ENCODE measurements at regions not wholly inside any gene's neighbourhood (a gene's known extent, or its start where the extent isn't known, plus 50 kb on each side); places are given as distances from the start of the nearest gene placed in this dataset.
"Not testable (repeated sequence)": the region's sequence is repeated elsewhere in the genome, so short reads cannot be mapped to it uniquely, and the experiment has no call there.

DNA sequence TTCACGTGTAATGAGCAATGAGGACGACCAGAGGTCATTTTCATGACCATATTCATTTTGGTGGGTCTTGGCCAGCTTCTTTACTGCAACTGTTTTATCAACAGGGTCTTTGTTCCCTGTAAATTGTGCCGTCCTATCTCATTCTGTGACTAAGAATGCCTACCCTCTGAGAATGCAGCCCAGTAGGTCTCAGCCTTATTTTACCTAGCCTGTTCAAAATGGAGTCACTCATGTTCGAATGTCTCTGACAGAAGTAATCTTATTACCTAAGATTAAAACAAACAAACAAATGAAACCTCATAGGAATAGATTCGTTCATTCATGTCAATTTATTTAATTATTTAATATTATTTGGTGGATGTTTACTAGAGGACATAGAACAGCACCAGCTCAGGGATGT is 714.8 kb downstream of the ADCYAP1 start:
- Mint-ChIP-seq H3K4me1 (ENCODE audit: low read depth) (no peaks in the 10 kb centered on the region), H3K36me3 (ENCODE audit: low read depth) (no peaks in the 10 kb centered on the region), H3K27ac (no peak overlapping the region), H3K27me3 (ENCODE audit: low read depth) (no peaks in the 10 kb centered on the region), H3K4me3 (no peak overlapping the region), H3K9me3 (no peaks in the 10 kb centered on the region)
- no peak for DNase-seq (ENCODE audit: low spot score)

DNA sequence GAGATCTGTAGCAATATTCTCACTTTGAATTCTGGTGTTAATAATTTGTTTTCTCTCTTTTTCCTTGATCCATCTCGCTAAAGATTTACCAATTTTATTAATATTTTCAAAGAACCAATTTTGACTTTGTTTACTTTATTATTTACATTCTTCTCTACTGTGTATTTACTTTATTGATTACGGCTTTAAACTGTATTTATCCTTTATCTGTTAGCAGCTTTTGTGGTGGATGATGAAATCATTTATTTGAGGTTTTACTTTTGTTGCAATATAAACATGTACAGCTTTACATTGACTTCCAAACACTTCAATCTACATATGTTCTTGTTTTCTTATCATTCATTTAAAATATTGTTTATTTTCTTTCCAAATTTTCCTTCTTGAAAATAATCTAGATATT is 719.9 kb downstream of the ADCYAP1 start:
- H3K27me3 Mint-ChIP-seq (ENCODE audit: low read depth): no peaks in the 10 kb centered on the region
- H3K27ac Mint-ChIP-seq: no peak overlapping the region
- DNase-seq (ENCODE audit: low spot score): no peak
- H3K4me3 Mint-ChIP-seq: no peak overlapping the region
- no peaks in the 10 kb centered on the region for H3K9me3 Mint-ChIP-seq
- H3K36me3 Mint-ChIP-seq (ENCODE audit: low read depth): no peaks in the 10 kb centered on the region
- H3K4me1 Mint-ChIP-seq (ENCODE audit: low read depth): no peaks in the 10 kb centered on the region

DNA sequence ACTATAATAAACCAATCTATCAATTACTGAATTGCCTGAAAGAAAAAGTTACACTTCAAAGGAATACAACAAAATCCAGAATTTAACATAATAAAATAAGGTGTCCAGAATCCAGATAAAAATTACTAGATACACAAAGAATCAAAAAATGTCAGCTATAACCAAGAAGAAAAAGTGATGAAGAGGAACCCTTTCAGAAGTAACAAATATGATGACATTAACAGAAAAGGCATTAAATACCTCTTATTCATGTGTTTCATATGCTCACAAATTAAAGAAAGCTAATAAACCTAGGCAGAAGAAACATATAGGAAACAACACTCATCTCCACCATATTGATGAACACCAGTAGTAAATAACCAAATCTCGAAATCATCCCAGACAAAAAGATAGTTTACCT is 722.8 kb downstream of the ADCYAP1 start:
- no peaks in the 10 kb centered on the region for H3K36me3 Mint-ChIP-seq (ENCODE audit: low read depth)
- H3K4me1 Mint-ChIP-seq (ENCODE audit: low read depth): no peaks in the 10 kb centered on the region
- no peak for DNase-seq (ENCODE audit: low spot score)
- no peak overlapping the region for H3K27ac Mint-ChIP-seq
- H3K4me3 Mint-ChIP-seq: no peak overlapping the region
- no peaks in the 10 kb centered on the region for H3K27me3 Mint-ChIP-seq (ENCODE audit: low read depth)
- H3K9me3 Mint-ChIP-seq: no peaks in the 10 kb centered on the region

DNA sequence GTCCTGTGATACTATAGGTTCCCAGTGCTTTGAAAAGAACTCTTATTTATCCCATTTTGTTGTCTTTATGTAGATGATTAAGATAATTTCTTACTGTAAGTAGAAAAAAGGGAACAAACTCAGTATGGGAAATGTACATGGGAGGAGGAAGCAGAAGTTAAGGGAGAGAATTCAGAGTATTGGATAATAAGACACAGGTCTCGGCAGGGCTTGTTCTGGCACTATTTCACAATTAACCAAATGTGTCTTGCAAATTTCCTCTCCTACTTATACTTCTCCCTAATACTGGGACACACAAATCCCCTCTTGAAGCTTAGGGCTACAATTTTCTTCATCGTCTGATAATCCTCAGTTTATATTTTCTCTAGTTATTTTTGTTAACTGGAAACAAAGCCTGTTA is 744.0 kb downstream of the ADCYAP1 start:
- Mint-ChIP-seq H3K27me3 (ENCODE audit: low read depth) (no peaks in the 10 kb centered on the region), H3K4me3 (no peak overlapping the region), H3K9me3 (peaks cover 5% of the 10 kb centered on the region), H3K27ac (no peak overlapping the region), H3K36me3 (ENCODE audit: low read depth) (no peaks in the 10 kb centered on the region), H3K4me1 (ENCODE audit: low read depth) (no peaks in the 10 kb centered on the region)
- no peak for DNase-seq (ENCODE audit: low spot score)

DNA sequence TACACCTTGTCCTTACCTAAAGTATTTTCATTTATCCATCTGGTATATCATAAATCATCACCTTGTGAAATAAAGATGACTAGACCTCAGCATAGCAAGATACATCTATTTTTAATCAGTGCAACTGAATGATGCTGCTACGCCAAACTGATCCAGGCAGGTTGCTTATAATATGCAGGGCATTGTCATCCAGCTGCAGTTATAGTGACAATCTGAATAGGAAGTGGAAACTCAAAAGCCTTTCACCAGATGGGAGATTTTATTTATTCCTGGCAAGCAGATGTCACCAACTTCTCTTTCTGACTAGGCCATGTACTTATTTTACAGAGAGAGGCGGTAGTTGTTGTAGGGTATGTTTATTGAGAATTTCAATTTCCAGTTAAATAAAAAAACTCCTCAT is 747.3 kb downstream of the ADCYAP1 start:
- H3K4me3 Mint-ChIP-seq: no peak overlapping the region
- no peaks in the 10 kb centered on the region for H3K36me3 Mint-ChIP-seq (ENCODE audit: low read depth)
- H3K9me3 Mint-ChIP-seq: no peaks in the 10 kb centered on the region
- DNase-seq (ENCODE audit: low spot score): no peak
- no peaks in the 10 kb centered on the region for H3K4me1 Mint-ChIP-seq (ENCODE audit: low read depth)
- H3K27me3 Mint-ChIP-seq (ENCODE audit: low read depth): no peaks in the 10 kb centered on the region
- H3K27ac Mint-ChIP-seq: no peak overlapping the region

DNA sequence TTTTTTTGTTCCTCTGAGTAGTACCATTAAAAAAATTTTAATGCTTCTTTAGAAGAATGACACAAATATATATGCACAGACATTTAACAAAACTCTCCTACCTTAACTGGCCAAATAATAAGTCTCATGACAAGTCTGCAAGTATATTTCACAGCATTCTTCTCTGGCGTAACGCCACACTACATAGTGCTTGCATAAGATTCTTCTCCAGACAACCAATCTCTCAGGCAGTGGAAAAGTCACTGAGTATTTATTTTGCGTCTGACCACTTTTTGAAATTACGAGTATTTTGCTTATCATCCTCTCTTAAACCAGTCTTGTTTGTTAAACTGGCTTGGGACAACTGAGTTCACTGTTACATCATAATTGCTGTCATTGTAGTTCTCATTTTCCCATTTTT is 749.2 kb downstream of the ADCYAP1 start:
- Mint-ChIP-seq H3K36me3 (ENCODE audit: low read depth) (no peaks in the 10 kb centered on the region), H3K27ac (no peak overlapping the region)

DNA sequence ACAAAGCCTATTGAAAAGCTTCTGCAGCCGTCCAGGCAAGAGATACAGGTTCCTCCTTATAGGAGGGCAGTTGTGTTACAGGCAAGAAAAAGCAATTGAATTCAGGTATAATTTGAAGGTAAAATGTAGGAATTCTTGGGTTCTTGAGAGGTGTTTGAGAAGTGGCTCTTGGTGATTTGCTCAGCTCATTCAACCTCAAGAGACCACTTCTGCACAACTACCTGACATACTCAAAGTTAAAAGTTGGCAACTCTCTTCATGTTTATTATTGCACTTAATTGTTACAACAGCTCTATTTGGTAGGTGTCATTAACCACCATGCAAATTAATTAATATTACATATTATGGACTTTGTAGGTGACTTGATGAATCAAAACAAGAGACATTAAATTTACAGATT is 753.2 kb downstream of the ADCYAP1 start:
- no peaks in the 10 kb centered on the region for H3K4me1 Mint-ChIP-seq (ENCODE audit: low read depth)
- H3K9me3 Mint-ChIP-seq: no peaks in the 10 kb centered on the region
- H3K36me3 Mint-ChIP-seq (ENCODE audit: low read depth): no peaks in the 10 kb centered on the region
- no peak overlapping the region for H3K27ac Mint-ChIP-seq
- no peak for DNase-seq (ENCODE audit: low spot score)
- H3K4me3 Mint-ChIP-seq: no peak overlapping the region
- H3K27me3 Mint-ChIP-seq (ENCODE audit: low read depth): no peaks in the 10 kb centered on the region

More for the DNA sequence above, 749.2 kb downstream of the ADCYAP1 start:
- DNase-seq (ENCODE audit: low spot score): no peak
- no peaks in the 10 kb centered on the region for H3K9me3 Mint-ChIP-seq
- H3K27me3 Mint-ChIP-seq (ENCODE audit: low read depth): no peaks in the 10 kb centered on the region
- no peaks in the 10 kb centered on the region for H3K4me1 Mint-ChIP-seq (ENCODE audit: low read depth)
- no peak overlapping the region for H3K4me3 Mint-ChIP-seq

DNA sequence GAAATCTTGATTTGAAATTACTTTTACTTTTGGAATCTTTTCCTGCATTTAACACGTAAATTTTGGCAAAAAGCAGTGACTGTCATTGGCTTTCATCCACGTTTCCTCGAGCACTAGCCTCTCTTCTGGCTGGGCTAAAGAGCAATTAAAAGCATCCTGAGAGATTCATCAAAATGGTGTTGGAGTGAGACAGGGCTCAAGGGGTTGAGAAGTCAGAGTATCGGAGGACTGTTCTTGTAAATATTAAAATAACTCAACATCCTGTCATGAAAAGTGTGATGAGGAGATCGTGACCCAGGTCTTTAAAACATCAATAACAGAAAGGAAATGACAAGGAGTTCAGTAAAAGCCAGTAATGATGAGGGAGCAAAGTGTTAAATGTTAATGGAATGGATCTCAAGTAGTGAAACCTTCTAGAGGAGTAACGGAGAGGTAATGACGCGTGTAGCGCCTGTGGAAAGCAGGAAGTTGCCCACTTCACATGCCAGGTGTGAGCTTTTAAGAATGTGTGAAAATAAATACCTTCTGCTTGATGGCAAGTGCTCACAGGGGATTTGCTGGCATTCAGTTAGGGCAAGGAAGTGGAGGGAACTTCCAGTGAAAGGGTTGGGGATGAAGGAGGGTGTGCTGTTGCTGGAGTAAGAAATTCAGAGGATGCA is 754.4 kb downstream of the ADCYAP1 start:
- H3K4me1 Mint-ChIP-seq (ENCODE audit: low read depth): no peaks in the 10 kb centered on the region
- DNase-seq (ENCODE audit: low spot score): no peak
- no peaks in the 10 kb centered on the region for H3K27me3 Mint-ChIP-seq (ENCODE audit: low read depth)
- H3K9me3 Mint-ChIP-seq: no peaks in the 10 kb centered on the region
- no peaks in the 10 kb centered on the region for H3K36me3 Mint-ChIP-seq (ENCODE audit: low read depth)
- no peak overlapping the region for H3K27ac Mint-ChIP-seq
- H3K4me3 Mint-ChIP-seq: no peak overlapping the region

DNA sequence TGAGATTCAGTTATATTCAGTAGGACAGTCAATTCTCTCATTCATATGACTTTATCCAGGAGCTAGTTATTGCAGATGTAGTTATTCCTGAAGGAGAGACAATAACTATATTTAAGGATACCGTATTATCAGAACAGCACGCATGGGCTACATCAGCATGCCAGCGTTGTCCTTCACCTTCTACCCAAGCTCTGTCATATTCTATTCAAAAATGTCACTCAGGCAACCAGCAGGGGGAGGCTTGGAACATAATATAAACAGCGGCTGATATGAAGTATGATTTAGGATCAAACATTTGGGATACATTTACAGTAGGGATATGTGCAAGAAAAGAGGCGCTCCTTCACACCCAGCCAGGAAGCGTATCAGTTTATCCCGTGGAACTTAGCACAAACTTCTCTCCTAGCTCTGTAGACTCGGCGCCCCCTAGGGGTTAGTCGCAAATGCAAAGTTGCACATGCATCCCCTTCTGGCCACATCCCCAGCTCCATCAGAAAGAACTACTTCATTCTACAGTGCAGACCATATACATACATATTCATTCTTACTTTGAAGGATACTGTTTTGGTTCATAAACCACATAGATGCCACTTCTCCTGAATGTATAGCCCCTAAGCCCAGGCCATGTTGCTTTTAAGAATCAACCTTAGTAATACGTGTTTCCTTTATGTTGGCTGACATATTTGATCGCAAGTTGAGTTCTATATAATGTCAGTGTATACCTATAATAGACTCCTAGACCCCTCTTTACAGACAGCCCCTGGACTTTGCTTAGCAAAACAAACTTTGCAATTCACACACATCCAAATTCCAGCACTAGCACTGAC is 759.4 kb downstream of the ADCYAP1 start:
- Mint-ChIP-seq H3K4me1 (ENCODE audit: low read depth) (no peaks in the 10 kb centered on the region), H3K36me3 (ENCODE audit: low read depth) (no peaks in the 10 kb centered on the region)
- peak; percentile 6 for DNase-seq (ENCODE audit: low spot score)

DNA sequence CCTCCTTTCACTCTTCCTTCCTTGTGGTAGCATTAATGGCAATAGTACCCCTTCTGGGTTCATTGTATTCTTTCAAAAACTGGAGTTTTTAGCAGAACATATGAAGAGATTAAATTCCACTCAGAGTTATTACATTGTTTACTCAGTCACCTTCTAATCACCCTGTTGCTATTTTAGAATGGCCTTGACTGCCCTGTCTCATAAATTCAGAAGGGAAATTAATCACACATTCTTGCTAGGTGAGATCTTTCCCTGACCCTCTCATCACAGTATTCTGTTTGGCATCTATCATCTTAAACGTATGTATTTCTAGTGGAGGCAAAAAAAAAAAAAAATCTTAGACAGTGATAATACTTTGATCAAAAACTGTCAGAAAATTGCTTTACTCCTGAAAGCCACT is 760.4 kb downstream of the ADCYAP1 start:
- Mint-ChIP-seq H3K27ac (no peak overlapping the region), H3K27me3 (ENCODE audit: low read depth) (no peaks in the 10 kb centered on the region), H3K4me3 (no peak overlapping the region), H3K36me3 (ENCODE audit: low read depth) (no peaks in the 10 kb centered on the region), H3K4me1 (ENCODE audit: low read depth) (no peaks in the 10 kb centered on the region), H3K9me3 (no peaks in the 10 kb centered on the region)
- no peak for DNase-seq (ENCODE audit: low spot score)

More for the DNA sequence above, 759.4 kb downstream of the ADCYAP1 start:
- H3K27ac Mint-ChIP-seq: no peak overlapping the region
- H3K27me3 Mint-ChIP-seq (ENCODE audit: low read depth): no peaks in the 10 kb centered on the region
- H3K4me3 Mint-ChIP-seq: no peak overlapping the region
- no peaks in the 10 kb centered on the region for H3K9me3 Mint-ChIP-seq

DNA sequence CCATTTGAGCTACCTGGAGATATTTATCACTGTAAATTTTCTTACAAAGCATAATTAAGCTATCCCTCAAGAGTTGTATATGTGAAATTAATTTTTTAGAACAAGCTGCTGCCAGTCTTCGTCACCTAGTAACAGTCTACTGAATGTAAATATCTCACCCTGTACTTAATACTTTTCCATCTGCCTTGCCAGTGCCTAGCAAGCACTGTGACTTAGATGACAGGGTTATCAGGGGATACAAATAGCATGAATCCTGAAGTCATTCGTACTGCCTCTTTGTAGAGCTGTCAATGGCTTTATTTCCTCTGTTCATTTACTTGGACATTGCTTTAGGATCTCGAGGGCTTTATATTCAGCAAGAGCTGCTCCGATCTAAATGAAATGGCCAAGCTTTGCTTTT is 763.6 kb downstream of the ADCYAP1 start:
- H3K36me3 Mint-ChIP-seq (ENCODE audit: low read depth): no peaks in the 10 kb centered on the region
- no peak for DNase-seq (ENCODE audit: low spot score)
- no peaks in the 10 kb centered on the region for H3K4me1 Mint-ChIP-seq (ENCODE audit: low read depth)
- no peaks in the 10 kb centered on the region for H3K27me3 Mint-ChIP-seq (ENCODE audit: low read depth)
- no peak overlapping the region for H3K27ac Mint-ChIP-seq
- H3K9me3 Mint-ChIP-seq: no peaks in the 10 kb centered on the region
- H3K4me3 Mint-ChIP-seq: no peak overlapping the region

DNA sequence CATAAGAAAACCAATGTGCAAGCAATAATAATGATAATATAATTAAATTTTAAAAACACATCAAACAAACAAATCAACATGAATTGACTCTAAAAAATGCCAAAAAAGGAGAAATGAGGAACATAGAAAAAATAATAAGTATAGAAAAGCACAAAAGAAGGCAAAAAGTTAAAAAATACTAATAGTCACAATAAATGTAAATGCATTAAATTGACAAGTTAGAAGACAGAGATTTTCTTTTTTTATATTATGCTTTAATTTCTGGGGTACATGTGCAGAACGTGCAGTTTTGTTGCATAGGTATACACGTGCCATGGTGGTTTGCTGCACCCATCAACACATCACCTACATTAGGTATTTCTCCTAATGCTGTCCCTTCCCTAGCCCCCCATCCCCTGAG is 767.0 kb downstream of the ADCYAP1 start:
- H3K27me3 Mint-ChIP-seq (ENCODE audit: low read depth); DNase-seq (ENCODE audit: low spot score); H3K36me3 Mint-ChIP-seq (ENCODE audit: low read depth); H3K27ac Mint-ChIP-seq; H3K4me1 Mint-ChIP-seq (ENCODE audit: low read depth); H3K9me3 Mint-ChIP-seq; H3K4me3 Mint-ChIP-seq: not testable (repeated sequence)

DNA sequence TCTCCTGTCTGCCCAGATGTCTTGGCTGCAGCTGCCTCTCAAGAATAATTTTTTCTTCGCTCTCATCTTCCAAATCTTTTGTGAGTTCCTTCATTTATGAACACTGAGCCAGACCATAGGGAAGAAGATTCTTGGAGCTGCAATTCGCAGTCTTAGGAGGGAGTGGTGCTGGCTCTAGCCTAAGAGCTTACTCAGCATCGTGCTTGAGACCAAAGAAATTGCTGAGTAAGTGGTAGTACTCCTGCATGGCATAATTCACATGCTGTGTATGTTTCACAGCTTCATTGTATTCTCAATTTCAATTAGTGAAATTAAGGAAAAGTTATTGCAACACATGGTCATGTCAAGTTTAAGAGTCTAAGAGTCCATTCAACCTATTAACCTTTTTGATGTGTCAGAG is 771.7 kb downstream of the ADCYAP1 start:
- H3K36me3 Mint-ChIP-seq (ENCODE audit: low read depth): no peaks in the 10 kb centered on the region
- DNase-seq (ENCODE audit: low spot score): no peak
- H3K9me3 Mint-ChIP-seq: peaks cover 5% of the 10 kb centered on the region
- H3K27ac Mint-ChIP-seq: no peak overlapping the region
- no peak overlapping the region for H3K4me3 Mint-ChIP-seq
- no peaks in the 10 kb centered on the region for H3K4me1 Mint-ChIP-seq (ENCODE audit: low read depth)
- no peaks in the 10 kb centered on the region for H3K27me3 Mint-ChIP-seq (ENCODE audit: low read depth)

DNA sequence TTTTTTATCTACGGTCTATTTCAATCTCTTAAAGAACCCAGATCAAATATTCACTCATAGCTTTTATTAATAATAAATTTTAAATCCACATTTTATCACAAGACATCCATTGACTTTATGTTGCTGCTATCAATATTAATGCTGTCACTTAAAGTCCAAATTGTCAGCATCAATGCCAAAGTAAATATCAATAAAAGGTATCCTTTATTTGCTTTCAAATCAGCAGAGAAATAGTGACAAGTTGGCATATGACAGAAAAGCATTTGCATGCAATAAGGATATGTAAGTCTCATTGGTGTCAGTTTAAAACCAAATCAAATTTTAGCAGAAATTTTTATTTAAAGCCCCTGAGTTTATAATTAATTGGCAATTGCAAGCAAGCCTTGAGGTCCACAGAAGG is 775.4 kb downstream of the ADCYAP1 start:
- no peak overlapping the region for H3K4me3 Mint-ChIP-seq
- no peak for DNase-seq (ENCODE audit: low spot score)
- no peaks in the 10 kb centered on the region for H3K4me1 Mint-ChIP-seq (ENCODE audit: low read depth)
- no peaks in the 10 kb centered on the region for H3K27me3 Mint-ChIP-seq (ENCODE audit: low read depth)
- no peak overlapping the region for H3K27ac Mint-ChIP-seq
- H3K36me3 Mint-ChIP-seq (ENCODE audit: low read depth): no peaks in the 10 kb centered on the region
- peaks cover 5% of the 10 kb centered on the region for H3K9me3 Mint-ChIP-seq

DNA sequence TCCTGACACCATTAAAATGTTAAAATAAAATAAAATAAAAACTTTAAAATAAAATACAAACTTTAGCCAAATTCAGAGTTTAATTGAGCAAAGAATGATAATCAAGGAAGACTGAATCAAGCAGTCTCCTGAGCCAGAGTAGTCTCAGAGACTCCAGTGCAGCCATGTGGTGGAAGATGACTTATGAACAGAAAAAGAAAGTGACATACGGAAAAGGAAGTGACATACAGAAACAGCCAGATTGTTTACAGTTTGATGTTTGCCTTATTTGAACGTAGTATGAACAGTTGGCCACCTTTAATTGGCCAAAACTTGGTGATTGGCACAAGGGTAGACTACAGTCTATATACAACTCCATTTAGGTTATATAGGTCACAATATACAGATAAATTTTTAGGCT is 787.2 kb downstream of the ADCYAP1 start:
- Mint-ChIP-seq H3K27me3 (ENCODE audit: low read depth) (no peaks in the 10 kb centered on the region), H3K4me1 (ENCODE audit: low read depth) (no peaks in the 10 kb centered on the region), H3K9me3 (no peaks in the 10 kb centered on the region), H3K27ac (no peak overlapping the region), H3K4me3 (no peak overlapping the region), H3K36me3 (ENCODE audit: low read depth) (no peaks in the 10 kb centered on the region)
- DNase-seq (ENCODE audit: low spot score): no peak
